ENCODE measurements at regions not wholly inside any gene's neighbourhood (a gene's known extent, or its start where the extent isn't known, plus 50 kb on each side); places are given as distances from the start of the nearest gene placed in this dataset.

- H3K27ac ChIP-seq (ENCODE audit: insufficient read length, low read depth, low read length), result no peak overlapping the region
- Mint-ChIP-seq H3K27me3 (ENCODE audit: low read depth) (no peaks in the 10 kb centered on the region), H3K4me1 (peaks cover 8 to 10% of the 10 kb centered on the region in 2 experiments), H3K36me3 (ENCODE audit: insufficient read depth in 1 of 3, low read depth in 3 of 3) (no peaks in the 10 kb centered on the region), H3K4me3 (no peak overlapping the region), H3K27ac (no peak overlapping the region; a peak in 1 of 7 replicates), H3K9me3 (no peaks in the 10 kb centered on the region)
- no peak overlapping the region for H3K23ac ChIP-seq (ENCODE audit: insufficient read length, low read depth, low read length)
- H3T11ph ChIP-seq (ENCODE audit: low read length), result no peak overlapping the region
- H2BK20ac ChIP-seq (ENCODE audit: low read depth, low read length, poor library complexity, severe bottlenecking), result no peak overlapping the region
- H3K4me1 ChIP-seq (ENCODE audit: insufficient read depth, low read length), result peaks cover 3% of the 10 kb centered on the region; the same call in 1 of the 2 replicates
- H2BK120ac ChIP-seq (ENCODE audit: low read depth, low read length, poor library complexity, severe bottlenecking), result no peak overlapping the region
- H3K4ac ChIP-seq (ENCODE audit: low read depth, low read length), result no peak overlapping the region
- H3K9ac ChIP-seq (ENCODE audit: extremely low read depth, insufficient read length, low read length), result no peak overlapping the region
- no peak overlapping the region for H3K4me2 ChIP-seq (ENCODE audit: insufficient read depth, insufficient read length, low read length)
- no peak overlapping the region for H4K91ac ChIP-seq (ENCODE audit: insufficient read length, low read depth, low read length)
- no peak overlapping the region for H2BK5ac ChIP-seq (ENCODE audit: insufficient read length, low read length)
- no peak overlapping the region for H2AFZ ChIP-seq (ENCODE audit: low read length)
- no peak overlapping the region for H3K56ac ChIP-seq (ENCODE audit: insufficient read length, low read depth, low read length)
- H4K20me1 ChIP-seq (ENCODE audit: control insufficient read depth, insufficient read depth, insufficient read length), result no peaks in the 10 kb centered on the region
- no peak overlapping the region for H4K5ac ChIP-seq (ENCODE audit: insufficient read length, low read depth, low read length)
- no peaks in the 10 kb centered on the region for H3K79me2 ChIP-seq (ENCODE audit: insufficient read depth, low read length)
- no peaks in the 10 kb centered on the region for H3K79me1 ChIP-seq (ENCODE audit: insufficient read depth, low read depth, low read length, poor library complexity, severe bottlenecking)
- H3K18ac ChIP-seq (ENCODE audit: insufficient read length, low read depth, low read length), result no peak overlapping the region
- no peaks in the 10 kb centered on the region for H3K27me3 ChIP-seq (ENCODE audit: insufficient read depth, low read length)
- H2AK5ac ChIP-seq (ENCODE audit: insufficient read length, low read length), result no peak overlapping the region
- no peak overlapping the region for H2BK15ac ChIP-seq (ENCODE audit: low read depth, low read length)
- H3K23me2 ChIP-seq (ENCODE audit: insufficient read length, low read depth, low read length, poor library complexity, severe bottlenecking), result no peaks in the 10 kb centered on the region
- no peak overlapping the region for H3K14ac ChIP-seq (ENCODE audit: insufficient read depth, low read length)
- H3K9me3 ChIP-seq (ENCODE audit: control insufficient read depth, low read depth, low read length), result no peaks in the 10 kb centered on the region
- DNase-seq, result no peak
- no peak for TF ChIP-seq CTCF (conservative IDR thresholded peaks at IDR 0.05)
- WGBS (ENCODE audit: extremely low coverage, insufficient read length, low lambda C conversion rate), result no CpG with 5 or more reads among the region's 2 CpGs
- no peak overlapping the region for H2BK12ac ChIP-seq (ENCODE audit: insufficient read length, low read depth, low read length)
- no peak overlapping the region for H4K8ac ChIP-seq (replicated peaks; ENCODE audit: insufficient read length, low read depth, low read length)
Observed at GRCh38 chr6:16840725-16841124, 79.5 kb upstream of the ATXN1 start.
